BE2C (cell line): ENCODE measurements at regions not wholly inside any gene's neighbourhood (a gene's known extent, or its start where the extent isn't known, plus 50 kb on each side); places are given as distances from the start of the nearest gene placed in this dataset.

ENCODE experiments used
- DNase-seq: peaks from one replicate; pipeline ENCODE4 v3.0.0-alpha.2; 2020
- H3K27me3 ChIP-seq: fragments of 250-450 bp; sonication (Bioruptor Pico); 2 replicates; pipeline ENCODE4 v1.5.1; 2020; ENCODE audit warnings: mild to moderate bottlenecking
- H3K36me3 ChIP-seq: fragments of 250-450 bp; sonication (Bioruptor Pico); 2 replicates; pipeline ENCODE4 v1.5.1; 2020; ENCODE audit warnings: mild to moderate bottlenecking
- H3K4me1 ChIP-seq: fragments of 250-450 bp; sonication (Bioruptor Pico); 2 replicates; pipeline ENCODE4 v1.5.1; 2020
- H3K4me3 ChIP-seq: 2 replicates; pipeline ENCODE4 v1.5.1; 2011; ENCODE audit warnings: low read depth, low read length
- H3K9me3 ChIP-seq: fragments of 250-450 bp; sonication (Bioruptor Pico); 2 replicates; pipeline ENCODE4 v1.5.1; 2020
- CTCF ChIP-seq: IDR thresholded peaks from 2 replicates; pipeline ENCODE4 v1.5.1; 2012; ENCODE audit warnings: mild to moderate bottlenecking, low read depth, low read length

DNA sequence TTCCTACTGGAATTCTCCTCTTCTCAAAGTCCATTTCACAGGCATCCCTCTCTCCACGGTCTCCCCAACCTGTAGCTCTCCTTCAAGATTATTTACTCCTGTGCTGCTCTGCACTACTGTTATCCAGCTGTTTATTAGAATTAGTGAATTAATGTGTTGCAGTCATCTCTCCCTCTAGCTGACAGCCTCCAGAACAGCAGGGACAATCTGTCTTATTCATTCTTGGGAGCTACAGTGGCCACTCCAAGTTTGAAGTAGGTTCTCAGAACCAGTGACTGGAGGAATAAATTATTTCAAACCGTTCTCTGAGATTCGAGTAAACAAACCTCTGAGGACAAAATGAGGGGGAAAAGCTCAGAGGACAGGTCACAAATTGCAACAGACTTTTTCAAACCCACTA lies 330.9 kb downstream of the RRAGC start:
- Histone ChIP-seq H3K36me3 (no peaks in the 10 kb centered on the region), H3K9me3 (no peaks in the 10 kb centered on the region), H3K27me3 (no peaks in the 10 kb centered on the region), H3K4me1 (no peaks in the 10 kb centered on the region), H3K4me3 (no peak overlapping the region)
- no peak for TF ChIP-seq CTCF
- no peak for DNase-seq

GRCh38 chr1:38527373-38527966 lies 332.1 kb downstream of the RRAGC start:
- H3K4me1 ChIP-seq, result no peaks in the 10 kb centered on the region
- H3K27me3 ChIP-seq, result no peaks in the 10 kb centered on the region
- H3K36me3 ChIP-seq, result no peaks in the 10 kb centered on the region
- H3K9me3 ChIP-seq, result no peaks in the 10 kb centered on the region
- no peak for TF ChIP-seq CTCF
- no peak for DNase-seq
- no peak overlapping the region for H3K4me3 ChIP-seq

DNA sequence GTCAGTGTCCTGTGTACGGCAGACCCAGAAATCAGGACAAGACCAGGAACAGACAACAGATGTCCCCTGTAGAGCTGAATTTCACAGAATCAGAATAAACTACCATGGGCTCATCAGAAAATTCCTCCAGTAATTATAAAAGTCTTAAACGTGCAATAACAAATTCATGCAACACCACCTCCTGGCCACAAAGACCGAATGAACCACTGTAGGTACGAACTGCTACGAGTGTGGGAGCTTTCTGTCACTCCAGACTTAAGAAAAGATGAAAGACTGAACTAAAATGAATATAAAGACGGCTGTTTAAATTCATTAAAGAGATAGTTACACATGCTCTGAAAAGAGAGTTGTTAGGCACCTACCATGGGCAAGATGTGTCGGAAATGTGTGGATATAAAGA lies 333.5 kb downstream of the RRAGC start:
- Histone ChIP-seq H3K4me3 (no peak overlapping the region), H3K4me1 (no peaks in the 10 kb centered on the region), H3K36me3 (no peaks in the 10 kb centered on the region), H3K9me3 (no peaks in the 10 kb centered on the region), H3K27me3 (no peaks in the 10 kb centered on the region)
- no peak for DNase-seq
- no peak for TF ChIP-seq CTCF

DNA sequence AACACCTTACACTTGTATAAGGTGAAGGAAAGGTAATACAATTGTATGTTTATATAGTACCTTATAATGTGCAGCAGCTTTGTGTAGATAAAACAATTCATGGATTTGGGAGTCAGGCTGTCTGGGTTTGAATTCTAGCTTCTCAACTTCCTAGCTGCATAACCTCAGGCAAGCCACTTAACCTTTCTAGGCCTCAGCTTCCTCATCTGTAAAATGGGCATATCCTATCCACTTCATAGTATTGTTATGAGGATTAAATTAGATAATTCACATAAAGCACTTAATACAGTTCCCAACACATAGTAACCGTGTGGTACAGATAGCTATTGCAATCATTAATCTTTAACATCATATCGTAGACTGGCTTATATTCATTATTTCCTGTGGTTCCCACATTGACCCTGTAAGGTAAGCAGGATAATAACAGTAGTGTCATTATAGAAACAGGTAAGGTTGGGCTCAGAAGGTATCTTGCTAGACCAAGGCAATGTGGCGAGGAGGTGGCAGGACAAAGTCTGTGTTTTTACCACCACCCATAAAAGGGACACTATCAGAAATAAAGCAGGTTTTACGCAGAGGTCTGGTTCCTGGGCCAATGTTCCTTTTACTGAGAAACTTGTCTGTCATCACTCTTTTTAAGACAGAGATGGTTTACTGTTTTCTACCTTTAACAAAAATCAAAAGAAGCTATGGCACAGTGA lies 334.1 kb downstream of the RRAGC start:
- H3K4me1 ChIP-seq, result no peaks in the 10 kb centered on the region
- no peak overlapping the region for H3K4me3 ChIP-seq
- no peak for TF ChIP-seq CTCF
- H3K36me3 ChIP-seq, result no peaks in the 10 kb centered on the region
- H3K9me3 ChIP-seq, result no peaks in the 10 kb centered on the region
- DNase-seq, result no peak
- no peaks in the 10 kb centered on the region for H3K27me3 ChIP-seq

DNA sequence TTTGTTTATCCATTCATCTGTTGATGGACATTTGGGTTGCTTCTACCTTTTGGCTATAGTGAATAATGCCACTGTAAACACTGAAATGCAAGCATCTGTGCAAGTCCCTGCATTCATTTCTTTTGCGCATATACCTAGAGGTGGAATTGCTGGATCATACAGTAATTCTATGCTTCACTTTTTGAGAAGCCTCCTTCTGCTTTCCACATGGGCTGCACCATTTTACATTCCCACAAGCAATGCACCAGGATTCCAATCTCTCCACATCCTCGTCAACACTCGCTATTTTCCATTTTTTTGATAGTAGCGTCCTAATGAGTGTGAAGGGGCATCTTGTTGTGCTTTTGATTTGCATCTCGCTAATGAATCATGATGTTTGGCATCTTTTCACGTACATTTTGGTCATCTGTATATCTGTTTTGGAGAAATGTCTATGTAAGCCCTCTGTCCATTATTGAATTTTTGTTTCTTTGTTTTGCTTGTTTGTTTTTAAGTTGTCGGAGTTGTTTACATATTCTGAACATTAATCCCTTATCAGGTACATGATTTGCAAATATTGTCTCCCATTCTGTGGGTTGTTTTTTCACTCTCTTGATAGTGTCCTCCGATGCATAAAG lies 335.4 kb downstream of the RRAGC start:
- no peaks in the 10 kb centered on the region for H3K9me3 ChIP-seq
- H3K36me3 ChIP-seq, result no peaks in the 10 kb centered on the region
- no peaks in the 10 kb centered on the region for H3K4me1 ChIP-seq
- H3K4me3 ChIP-seq, result no peak overlapping the region
- no peak for DNase-seq
- no peaks in the 10 kb centered on the region for H3K27me3 ChIP-seq
- TF ChIP-seq CTCF, result no peak

DNA sequence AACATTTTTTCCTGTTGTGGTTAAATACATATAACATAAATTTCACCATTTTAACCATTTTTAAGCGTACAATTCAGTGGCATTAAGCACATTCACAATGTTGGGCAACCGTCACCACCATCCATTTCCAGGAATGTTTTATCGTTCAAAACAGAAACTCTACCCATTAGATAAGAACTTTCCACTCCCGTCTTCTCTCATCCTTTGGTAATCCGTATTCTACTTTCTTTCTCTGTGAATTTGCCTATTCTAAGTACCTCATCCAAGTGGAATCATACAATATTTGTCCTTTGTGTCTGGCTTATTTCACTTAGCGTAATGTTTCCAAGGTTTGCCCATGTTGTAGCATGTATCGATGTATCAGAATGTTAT lies 336.0 kb downstream of the RRAGC start:
- TF ChIP-seq CTCF, result no peak
- no peak for DNase-seq
- H3K9me3 ChIP-seq, result no peaks in the 10 kb centered on the region
- no peaks in the 10 kb centered on the region for H3K36me3 ChIP-seq
- no peak overlapping the region for H3K4me3 ChIP-seq
- H3K4me1 ChIP-seq, result no peaks in the 10 kb centered on the region
- no peaks in the 10 kb centered on the region for H3K27me3 ChIP-seq
